Peyer's patch (tissue), 4 donors: ENCODE measurements at regions not wholly inside any gene's neighbourhood (a gene's known extent, or its start where the extent isn't known, plus 50 kb on each side); places are given as distances from the start of the nearest gene placed in this dataset.

Experiments used
- DNase-seq, 3 donors: peaks; one replicate each; pipeline ENCODE4 v3.0.0-alpha.2; 2017 to 2019
- H3K27ac ChIP-seq, 4 donors: fragments of 200-600 bp; sonication (generic); one replicate each; pipeline ENCODE4 v1.5.1; 2016 to 2019
- H3K27me3 ChIP-seq, 2 donors: fragments of 200-600 bp; sonication (generic); one replicate each; pipeline ENCODE4 v1.5.1; 2019
- H3K36me3 ChIP-seq, 3 donors: fragments of 200-600 bp; sonication (generic); one replicate each; pipeline ENCODE4 v1.5.1; 2016 to 2019
- H3K4me1 ChIP-seq, 4 donors: fragments of 200-600 bp; sonication (generic); one replicate each; pipeline ENCODE4 v1.5.1; 2016 to 2019
- H3K4me3 ChIP-seq, 4 donors: fragments of 200-600 bp; sonication (generic); 1 replicate in 3 of 4; 2 replicates in 1 of 4; pipeline ENCODE4 v1.5.1; 2016 to 2019; ENCODE audit warnings: mild to moderate bottlenecking in 1 of 4
- H3K9me3 ChIP-seq, 4 donors: fragments of 200-600 bp; sonication (generic); one replicate each; pipeline ENCODE4 v1.5.1; 2016 to 2019; ENCODE audit warnings: mild to moderate bottlenecking in 1 of 4
- CTCF ChIP-seq, 6 experiments: fragments of 450-650 bp in 4 of 6; fragments of 200-600 bp in 2 of 6; sonication (generic) in 1 of 6; IDR thresholded peaks; one replicate each; pipeline ENCODE4 v1.5.1; 2017 to 2019; ENCODE audit warnings: antibody characterized with exemption in 6 of 6, mild to moderate bottlenecking in 3 of 6, moderate library complexity in 1 of 6
- POLR2A ChIP-seq, 2 donors: fragments of 450-650 bp; IDR thresholded peaks; one replicate each; pipeline ENCODE4 v1.5.1; 2017; ENCODE audit warnings: antibody characterized with exemption in 2 of 2, mild to moderate bottlenecking in 2 of 2, moderate library complexity in 2 of 2

- no peaks in the 10 kb centered on the region for H3K9me3 ChIP-seq
- H3K36me3 ChIP-seq = no peaks in the 10 kb centered on the region
- H3K27me3 ChIP-seq = no peaks in the 10 kb centered on the region
- no peak for DNase-seq
- H3K27ac ChIP-seq = no peak overlapping the region
- H3K4me1 ChIP-seq = no peaks in the 10 kb centered on the region
- H3K4me3 ChIP-seq = no peak overlapping the region
- TF ChIP-seq POLR2A (IDR thresholded peaks at IDR 0.05) (no peak), CTCF (IDR thresholded peaks at IDR 0.05) (no peak)
These were observed 1048.4 kb downstream of the MAT2B start for GRCh38 chr5:164553851-164554250.

- H3K9me3 ChIP-seq = no peaks in the 10 kb centered on the region
- no peak for DNase-seq
- no peak for TF ChIP-seq POLR2A (IDR thresholded peaks at IDR 0.05)
- no peak for TF ChIP-seq CTCF (IDR thresholded peaks at IDR 0.05)
- H3K27ac ChIP-seq = no peak overlapping the region
- no peaks in the 10 kb centered on the region for H3K36me3 ChIP-seq
- no peaks in the 10 kb centered on the region for H3K4me1 ChIP-seq
- no peak overlapping the region for H3K4me3 ChIP-seq
- H3K27me3 ChIP-seq = no peaks in the 10 kb centered on the region
These were observed 1050.4 kb downstream of the MAT2B start for GRCh38 chr5:164555809-164556208.

GRCh38 chr5:164560216-164560615 lies 1054.8 kb downstream of the MAT2B start:
- Histone ChIP-seq H3K36me3 (no peaks in the 10 kb centered on the region), H3K9me3 (no peaks in the 10 kb centered on the region), H3K27me3 (no peaks in the 10 kb centered on the region), H3K4me1 (no peaks in the 10 kb centered on the region), H3K4me3 (no peak overlapping the region), H3K27ac (no peak overlapping the region)
- TF ChIP-seq POLR2A (IDR thresholded peaks at IDR 0.05) = no peak
- DNase-seq = no peak

GRCh38 chr5:164561933-164562872 lies 1056.8 kb downstream of the MAT2B start:
- no peaks in the 10 kb centered on the region for H3K27me3 ChIP-seq
- no peak overlapping the region for H3K4me3 ChIP-seq
- TF ChIP-seq CTCF (IDR thresholded peaks at IDR 0.05) (no peak), POLR2A (IDR thresholded peaks at IDR 0.05) (no peak)
- no peaks in the 10 kb centered on the region for H3K4me1 ChIP-seq
- H3K27ac ChIP-seq = no peak overlapping the region
- no peaks in the 10 kb centered on the region for H3K9me3 ChIP-seq
- no peaks in the 10 kb centered on the region for H3K36me3 ChIP-seq
- no peak for DNase-seq

GRCh38 chr5:164563370-164563769 lies 1058.0 kb downstream of the MAT2B start:
- Histone ChIP-seq H3K4me3 (no peak overlapping the region), H3K27me3 (no peaks in the 10 kb centered on the region), H3K9me3 (no peaks in the 10 kb centered on the region), H3K36me3 (no peaks in the 10 kb centered on the region), H3K27ac (no peak overlapping the region), H3K4me1 (no peaks in the 10 kb centered on the region)
- TF ChIP-seq CTCF (IDR thresholded peaks at IDR 0.05) (no peak), POLR2A (IDR thresholded peaks at IDR 0.05) (no peak)
- no peak for DNase-seq

- H3K27ac ChIP-seq = no peak overlapping the region
- no peak for DNase-seq
- TF ChIP-seq POLR2A (IDR thresholded peaks at IDR 0.05) (no peak), CTCF (IDR thresholded peaks at IDR 0.05) (no peak)
- H3K27me3 ChIP-seq = no peaks in the 10 kb centered on the region
- no peak overlapping the region for H3K4me3 ChIP-seq
- no peaks in the 10 kb centered on the region for H3K36me3 ChIP-seq
- H3K4me1 ChIP-seq = no peaks in the 10 kb centered on the region
- no peaks in the 10 kb centered on the region for H3K9me3 ChIP-seq
These were observed 1068.0 kb downstream of the MAT2B start for GRCh38 chr5:164573397-164573796.
